ENCODE measurements at regions not wholly inside any gene's neighbourhood (a gene's known extent, or its start where the extent isn't known, plus 50 kb on each side); places are given as distances from the start of the nearest gene placed in this dataset.
"Not testable (repeated sequence)": the region's sequence is repeated elsewhere in the genome, so short reads cannot be mapped to it uniquely, and the experiment has no call there.

GRCh38 chr18:10099539-10100140 is 185.8 kb downstream of the VAPA start:
- Histone ChIP-seq H3K9me3 (peaks cover 0 to 2% of the 10 kb centered on the region in 2 donors), H3K4me3 (no peak overlapping the region), H3K36me3 (no peaks in the 10 kb centered on the region), H3K4me1 (peaks cover 0 to 12% of the 10 kb centered on the region in 2 donors), H3K27me3 (no peaks in the 10 kb centered on the region), H3K27ac (no peak overlapping the region)
- no peak for DNase-seq
- no peak for TF ChIP-seq CTCF (IDR thresholded peaks at IDR 0.05)
- no peak for ATAC-seq
- intact Hi-C loops (cut with DNase I): no loop called here

GRCh38 chr18:10100196-10100595 is 186.4 kb downstream of the VAPA start:
- no peak for TF ChIP-seq CTCF (IDR thresholded peaks at IDR 0.05)
- DNase-seq (no peak), ATAC-seq (no peak)
- intact Hi-C loops (cut with DNase I): no loop called here
- peaks cover 0 to 12% of the 10 kb centered on the region in 2 donors for H3K4me1 ChIP-seq
- H3K27me3 ChIP-seq: no peaks in the 10 kb centered on the region
- H3K4me3 ChIP-seq: no peak overlapping the region
- H3K9me3 ChIP-seq: peaks cover 0 to 3% of the 10 kb centered on the region in 2 donors
- no peaks in the 10 kb centered on the region for H3K36me3 ChIP-seq
- H3K27ac ChIP-seq: no peak overlapping the region

DNA sequence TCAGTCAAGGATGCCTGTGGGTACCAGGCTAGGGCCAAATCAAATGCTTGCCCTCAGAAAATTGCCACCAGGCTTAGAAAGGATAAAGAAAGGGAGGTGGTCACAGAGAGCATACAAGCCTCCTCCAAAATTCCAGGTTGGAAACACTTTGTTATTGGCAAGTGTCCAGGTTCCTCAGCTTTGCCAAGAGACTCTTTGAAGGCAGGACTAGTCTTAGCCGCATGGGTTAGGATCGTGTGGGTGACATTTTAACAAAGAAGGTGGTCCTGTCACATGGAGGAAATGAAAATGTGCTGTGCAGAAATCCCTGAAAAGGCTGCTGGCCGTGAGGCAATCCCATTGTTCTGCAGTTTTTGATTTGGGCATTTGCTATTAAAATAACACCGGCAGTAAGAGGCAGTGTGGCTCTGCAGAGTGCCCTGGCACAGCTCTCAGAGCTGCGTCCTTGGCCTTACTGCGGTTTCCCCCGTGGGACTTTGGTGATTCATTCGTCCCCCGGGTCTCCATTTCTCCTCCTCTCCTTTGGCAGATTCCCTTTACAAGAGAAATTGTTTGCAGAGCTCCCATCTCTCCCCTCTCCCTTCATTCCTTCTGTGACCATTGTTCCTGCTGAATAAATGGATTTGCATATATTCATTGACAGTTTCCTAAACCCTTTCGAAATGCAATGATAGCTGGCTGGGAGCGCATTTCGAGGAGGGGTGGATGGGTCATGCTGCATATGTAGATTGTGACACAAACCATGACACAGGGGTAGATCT is 187.3 kb downstream of the VAPA start:
- no peak overlapping the region for H3K27ac ChIP-seq
- H3K4me3 ChIP-seq: no peak overlapping the region
- ATAC-seq (peak; percentile 24), DNase-seq (no peak)
- no peaks in the 10 kb centered on the region for H3K36me3 ChIP-seq
- H3K4me1 ChIP-seq: peaks cover 0 to 12% of the 10 kb centered on the region in 2 donors
- intact Hi-C loops (cut with DNase I): no loop called here
- no peak for TF ChIP-seq CTCF (IDR thresholded peaks at IDR 0.05)
- H3K27me3 ChIP-seq: no peaks in the 10 kb centered on the region
- H3K9me3 ChIP-seq: peaks cover 0 to 7% of the 10 kb centered on the region in 2 donors

DNA sequence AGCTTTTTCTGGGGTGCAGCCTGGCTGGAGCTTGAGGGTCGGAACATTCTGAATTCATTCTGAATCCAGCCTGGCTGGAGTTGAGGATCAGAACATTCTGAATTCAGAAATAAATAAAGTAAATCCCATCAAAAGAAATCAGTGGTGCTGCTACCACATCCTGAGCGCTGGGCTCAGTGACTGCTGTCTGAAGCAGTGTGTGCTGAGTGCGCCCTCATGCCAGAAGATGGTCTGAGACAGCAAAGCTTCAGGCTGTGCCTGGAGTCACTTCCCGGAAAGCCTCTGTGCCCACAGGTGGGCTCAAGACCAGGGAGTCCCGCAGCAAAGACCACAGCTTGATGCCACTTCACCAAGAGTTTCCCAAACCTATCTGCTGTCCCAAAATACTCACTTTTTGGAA is 187.9 kb downstream of the VAPA start:
- TF ChIP-seq CTCF (IDR thresholded peaks at IDR 0.05): no peak
- H3K9me3 ChIP-seq: peaks cover 0 to 7% of the 10 kb centered on the region in 2 donors
- H3K36me3 ChIP-seq: no peaks in the 10 kb centered on the region
- intact Hi-C loops (cut with DNase I): no loop called here
- no peak overlapping the region for H3K27ac ChIP-seq
- peaks cover 0 to 12% of the 10 kb centered on the region in 2 donors for H3K4me1 ChIP-seq
- H3K4me3 ChIP-seq: no peak overlapping the region
- no peaks in the 10 kb centered on the region for H3K27me3 ChIP-seq
- no peak for ATAC-seq
- DNase-seq: no peak

DNA sequence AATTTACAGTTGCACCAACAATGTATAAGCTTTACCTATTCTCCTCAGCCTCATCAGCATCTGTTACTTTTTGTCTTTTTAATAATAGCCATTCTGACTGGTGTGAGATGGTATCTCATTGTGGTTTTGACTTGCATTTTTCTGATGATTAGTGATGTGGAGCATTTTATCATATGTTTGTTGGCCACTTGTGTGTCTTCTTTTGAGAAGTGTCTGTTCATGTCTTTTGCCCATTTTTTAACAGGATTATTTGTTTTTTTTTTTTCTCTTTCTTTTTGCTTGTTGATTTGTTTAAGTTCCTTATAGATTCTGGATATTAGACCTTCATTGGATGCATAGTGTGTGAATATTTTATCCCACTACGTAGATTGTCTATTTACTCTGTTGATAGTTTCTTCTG is 191.3 kb downstream of the VAPA start:
- H3K4me3 ChIP-seq; H3K27me3 ChIP-seq; H3K27ac ChIP-seq; H3K9me3 ChIP-seq; DNase-seq; intact Hi-C loops (cut with DNase I); H3K36me3 ChIP-seq; ATAC-seq: not testable (repeated sequence)
- H3K4me1 ChIP-seq: peaks cover 0 to 12% of the 10 kb centered on the region in 2 donors
